ENCODE measurements at regions not wholly inside any gene's neighbourhood (a gene's known extent, or its start where the extent isn't known, plus 50 kb on each side); places are given as distances from the start of the nearest gene placed in this dataset.

DNA sequence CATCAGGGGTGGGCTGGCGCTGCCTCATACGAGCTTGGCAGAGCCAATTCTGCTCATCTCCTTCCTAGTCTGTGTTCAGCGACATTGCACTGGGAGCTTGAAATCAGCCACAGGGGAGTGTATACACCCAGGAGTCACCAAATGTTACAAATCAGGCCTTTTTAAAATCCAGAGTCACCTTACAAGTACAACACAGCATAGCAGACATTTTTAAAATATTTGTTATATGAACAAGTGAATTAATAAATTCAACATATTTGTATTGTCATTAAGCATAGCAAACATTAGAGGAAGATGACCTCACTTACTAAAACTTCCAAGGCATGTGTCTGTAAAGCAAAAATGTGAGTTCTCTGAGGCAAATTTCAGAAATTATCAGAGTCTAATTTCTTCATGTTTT, 210.0 kb downstream of the HLX start:
- ATAC-seq = peak; percentile 92
- no peak for TF ChIP-seq OSR1 (CRISPR knock-in tag; IDR thresholded peaks at IDR 0.05)
- TF ChIP-seq ESRRG (CRISPR knock-in tag; IDR thresholded peaks at IDR 0.05) = no peak
- 0 out of 2 replicates have a peak, but pooled peaks have one; percentile 5 for TF ChIP-seq TOX (CRISPR knock-in tag; IDR thresholded peaks at IDR 0.05; ENCODE audit: borderline replicate concordance)
- TF ChIP-seq, protein P1, sequence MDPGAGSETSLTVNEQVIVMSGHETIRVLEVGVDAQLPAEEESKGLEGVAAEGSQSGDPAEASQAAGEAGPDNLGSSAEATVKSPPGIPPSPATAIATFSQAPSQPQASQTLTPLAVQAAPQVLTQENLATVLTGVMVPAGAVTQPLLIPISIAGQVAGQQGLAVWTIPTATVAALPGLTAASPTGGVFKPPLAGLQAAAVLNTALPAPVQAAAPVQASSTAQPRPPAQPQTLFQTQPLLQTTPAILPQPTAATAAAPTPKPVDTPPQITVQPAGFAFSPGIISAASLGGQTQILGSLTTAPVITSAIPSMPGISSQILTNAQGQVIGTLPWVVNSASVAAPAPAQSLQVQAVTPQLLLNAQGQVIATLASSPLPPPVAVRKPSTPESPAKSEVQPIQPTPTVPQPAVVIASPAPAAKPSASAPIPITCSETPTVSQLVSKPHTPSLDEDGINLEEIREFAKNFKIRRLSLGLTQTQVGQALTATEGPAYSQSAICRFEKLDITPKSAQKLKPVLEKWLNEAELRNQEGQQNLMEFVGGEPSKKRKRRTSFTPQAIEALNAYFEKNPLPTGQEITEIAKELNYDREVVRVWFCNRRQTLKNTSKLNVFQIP (CRISPR knock-in tag; IDR thresholded peaks at IDR 0.05; ENCODE audit: borderline replicate concordance, low read depth) = no peak
- no peak for TF ChIP-seq ZNF565 (CRISPR knock-in tag; conservative IDR thresholded peaks at IDR 0.05; ENCODE audit: low read depth)
- TF ChIP-seq ZC3H10 (CRISPR knock-in tag; IDR thresholded peaks at IDR 0.05) = no peak

DNA sequence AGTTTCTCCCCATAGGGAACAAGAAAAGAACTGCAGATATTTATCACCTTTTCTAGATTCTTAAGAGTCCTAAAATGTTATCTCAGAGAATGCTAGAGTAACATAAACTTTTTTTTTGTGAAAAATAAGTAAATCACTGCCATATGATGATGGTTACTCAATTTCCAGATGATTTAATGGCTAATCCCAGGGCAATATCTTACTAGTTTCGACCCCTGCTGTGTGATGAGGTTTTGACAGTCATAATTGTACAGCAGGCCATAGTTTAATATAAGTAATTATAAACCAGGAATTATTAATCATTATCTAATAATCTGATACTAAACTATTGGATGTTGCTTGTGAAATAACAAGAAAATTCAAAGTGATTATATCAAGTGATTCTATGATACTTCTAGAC, 210.6 kb downstream of the HLX start:
- ATAC-seq = no peak
- TF ChIP-seq ZC3H10 (CRISPR knock-in tag; IDR thresholded peaks at IDR 0.05) (no peak), GLIS3 (CRISPR knock-in tag; IDR thresholded peaks at IDR 0.05) (no peak), ESRRG (CRISPR knock-in tag; IDR thresholded peaks at IDR 0.05) (no peak), BACH2 (CRISPR knock-in tag; IDR thresholded peaks at IDR 0.05; ENCODE audit: borderline replicate concordance) (no peak), SNAI2 (CRISPR knock-in tag; IDR thresholded peaks at IDR 0.05) (no peak), ZFP30 (CRISPR knock-in tag; IDR thresholded peaks at IDR 0.05) (no peak)

DNA sequence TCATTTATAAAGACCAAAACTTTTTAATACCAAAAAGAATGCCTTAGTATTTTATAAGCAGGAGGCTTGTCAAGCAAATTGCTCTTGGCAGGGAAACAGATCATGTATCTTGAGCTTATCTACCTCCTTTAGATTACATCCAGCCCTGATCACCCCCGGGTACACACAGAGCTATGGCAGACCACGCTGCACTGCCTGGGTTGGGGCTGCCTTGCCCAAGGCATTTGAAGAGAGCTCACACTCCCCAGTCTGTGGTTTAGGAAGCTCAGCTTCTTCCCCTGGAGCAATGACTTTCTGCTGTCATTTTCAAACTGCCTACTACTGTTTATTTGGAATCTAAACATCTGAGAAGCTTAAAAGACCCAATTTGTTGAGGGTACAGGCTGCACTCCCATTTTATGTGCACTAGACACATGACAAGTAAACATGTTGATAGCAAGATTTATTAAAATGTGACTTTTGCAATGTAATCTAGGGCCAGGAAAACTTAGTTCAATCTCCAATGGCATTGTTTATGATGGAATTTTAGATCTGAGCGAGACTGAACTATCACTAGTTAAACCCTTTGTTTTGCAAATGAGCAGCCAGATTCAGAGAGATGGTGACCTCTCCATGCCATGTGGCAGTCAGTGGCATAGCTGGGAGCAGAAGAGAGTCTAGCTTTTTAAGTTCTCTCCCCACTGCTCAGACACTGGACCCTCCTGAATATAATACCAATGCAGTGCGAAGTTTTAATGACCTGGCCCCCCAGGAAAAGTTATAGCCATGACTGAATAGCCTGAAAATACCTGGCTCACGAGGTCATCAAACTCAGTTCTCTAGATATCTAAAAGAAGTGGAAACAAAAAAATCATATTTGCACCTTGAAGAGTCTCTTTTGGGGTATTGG, 214.9 kb downstream of the HLX start:
- peak; percentile 67 for ATAC-seq
- TF ChIP-seq, protein P2, sequence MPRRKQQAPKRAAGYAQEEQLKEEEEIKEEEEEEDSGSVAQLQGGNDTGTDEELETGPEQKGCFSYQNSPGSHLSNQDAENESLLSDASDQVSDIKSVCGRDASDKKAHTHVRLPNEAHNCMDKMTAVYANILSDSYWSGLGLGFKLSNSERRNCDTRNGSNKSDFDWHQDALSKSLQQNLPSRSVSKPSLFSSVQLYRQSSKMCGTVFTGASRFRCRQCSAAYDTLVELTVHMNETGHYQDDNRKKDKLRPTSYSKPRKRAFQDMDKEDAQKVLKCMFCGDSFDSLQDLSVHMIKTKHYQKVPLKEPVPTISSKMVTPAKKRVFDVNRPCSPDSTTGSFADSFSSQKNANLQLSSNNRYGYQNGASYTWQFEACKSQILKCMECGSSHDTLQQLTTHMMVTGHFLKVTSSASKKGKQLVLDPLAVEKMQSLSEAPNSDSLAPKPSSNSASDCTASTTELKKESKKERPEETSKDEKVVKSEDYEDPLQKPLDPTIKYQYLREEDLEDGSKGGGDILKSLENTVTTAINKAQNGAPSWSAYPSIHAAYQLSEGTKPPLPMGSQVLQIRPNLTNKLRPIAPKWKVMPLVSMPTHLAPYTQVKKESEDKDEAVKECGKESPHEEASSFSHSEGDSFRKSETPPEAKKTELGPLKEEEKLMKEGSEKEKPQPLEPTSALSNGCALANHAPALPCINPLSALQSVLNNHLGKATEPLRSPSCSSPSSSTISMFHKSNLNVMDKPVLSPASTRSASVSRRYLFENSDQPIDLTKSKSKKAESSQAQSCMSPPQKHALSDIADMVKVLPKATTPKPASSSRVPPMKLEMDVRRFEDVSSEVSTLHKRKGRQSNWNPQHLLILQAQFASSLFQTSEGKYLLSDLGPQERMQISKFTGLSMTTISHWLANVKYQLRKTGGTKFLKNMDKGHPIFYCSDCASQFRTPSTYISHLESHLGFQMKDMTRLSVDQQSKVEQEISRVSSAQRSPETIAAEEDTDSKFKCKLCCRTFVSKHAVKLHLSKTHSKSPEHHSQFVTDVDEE (CRISPR knock-in tag; IDR thresholded peaks at IDR 0.05) = no peak
- TF ChIP-seq ZC3H10 (CRISPR knock-in tag; IDR thresholded peaks at IDR 0.05) (no peak), ZNF70 (CRISPR knock-in tag; IDR thresholded peaks at IDR 0.05) (no peak), ZFP30 (CRISPR knock-in tag; IDR thresholded peaks at IDR 0.05) (no peak), ISL1 (CRISPR knock-in tag; IDR thresholded peaks at IDR 0.05) (no peak), ZNF8 (CRISPR knock-in tag; IDR thresholded peaks at IDR 0.05) (no peak), TOX (CRISPR knock-in tag; IDR thresholded peaks at IDR 0.05; ENCODE audit: borderline replicate concordance) (no peak), ZNF565 (CRISPR knock-in tag; conservative IDR thresholded peaks at IDR 0.05; ENCODE audit: low read depth) (no peak), ARNTL (CRISPR knock-in tag; IDR thresholded peaks at IDR 0.05; ENCODE audit: borderline replicate concordance, low read depth) (no peak)
- TF ChIP-seq, protein P3, sequence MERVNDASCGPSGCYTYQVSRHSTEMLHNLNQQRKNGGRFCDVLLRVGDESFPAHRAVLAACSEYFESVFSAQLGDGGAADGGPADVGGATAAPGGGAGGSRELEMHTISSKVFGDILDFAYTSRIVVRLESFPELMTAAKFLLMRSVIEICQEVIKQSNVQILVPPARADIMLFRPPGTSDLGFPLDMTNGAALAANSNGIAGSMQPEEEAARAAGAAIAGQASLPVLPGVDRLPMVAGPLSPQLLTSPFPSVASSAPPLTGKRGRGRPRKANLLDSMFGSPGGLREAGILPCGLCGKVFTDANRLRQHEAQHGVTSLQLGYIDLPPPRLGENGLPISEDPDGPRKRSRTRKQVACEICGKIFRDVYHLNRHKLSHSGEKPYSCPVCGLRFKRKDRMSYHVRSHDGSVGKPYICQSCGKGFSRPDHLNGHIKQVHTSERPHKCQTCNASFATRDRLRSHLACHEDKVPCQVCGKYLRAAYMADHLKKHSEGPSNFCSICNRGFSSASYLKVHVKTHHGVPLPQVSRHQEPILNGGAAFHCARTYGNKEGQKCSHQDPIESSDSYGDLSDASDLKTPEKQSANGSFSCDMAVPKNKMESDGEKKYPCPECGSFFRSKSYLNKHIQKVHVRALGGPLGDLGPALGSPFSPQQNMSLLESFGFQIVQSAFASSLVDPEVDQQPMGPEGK (CRISPR knock-in tag; IDR thresholded peaks at IDR 0.05; ENCODE audit: borderline replicate concordance) = no peak

DNA sequence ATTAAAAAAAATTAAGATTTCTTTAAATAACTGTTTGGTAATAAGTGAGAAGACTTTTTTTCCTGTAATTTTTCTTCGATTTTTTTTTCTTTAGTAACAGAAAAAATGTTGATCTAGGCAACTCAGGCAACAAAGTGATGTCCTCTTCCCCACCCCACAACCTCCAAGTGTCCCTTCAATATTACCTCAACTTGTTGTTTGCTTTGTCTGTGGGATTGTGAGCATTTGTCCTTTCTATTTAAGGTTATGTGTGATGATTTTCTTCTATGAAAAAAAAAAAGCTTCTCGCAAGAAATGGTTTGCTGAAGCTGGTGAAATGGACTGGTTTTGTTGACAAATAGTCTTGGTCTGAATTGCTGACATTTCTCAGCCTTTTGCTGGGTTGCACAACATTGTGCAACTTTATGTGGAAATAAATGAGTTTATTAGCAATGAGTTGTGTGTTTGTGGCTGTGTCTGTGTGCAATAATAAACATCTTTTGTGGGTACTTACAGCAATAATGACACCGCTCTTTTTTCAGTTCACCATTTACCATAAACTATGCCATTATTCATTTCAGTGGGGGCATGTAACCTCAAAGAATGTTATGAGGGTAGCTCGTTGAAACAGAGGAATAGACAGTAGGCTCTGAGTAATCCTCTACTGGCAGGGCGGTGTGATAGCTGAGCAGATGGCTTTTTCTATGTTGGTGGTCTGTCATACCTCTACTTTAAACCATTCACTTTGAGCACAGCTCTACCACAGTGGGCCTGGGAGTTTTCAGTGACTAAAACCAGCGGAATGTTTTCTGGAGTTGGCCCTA, 218.4 kb downstream of the HLX start:
- ATAC-seq = peak; percentile 5; the same call in 2 of the 3 replicates
- TF ChIP-seq TOX (CRISPR knock-in tag; IDR thresholded peaks at IDR 0.05; ENCODE audit: borderline replicate concordance) (no peak), ZNF70 (CRISPR knock-in tag; IDR thresholded peaks at IDR 0.05) (no peak), GLIS3 (CRISPR knock-in tag; IDR thresholded peaks at IDR 0.05) (no peak), ZC3H10 (CRISPR knock-in tag; IDR thresholded peaks at IDR 0.05) (no peak), ZNF565 (CRISPR knock-in tag; conservative IDR thresholded peaks at IDR 0.05; ENCODE audit: low read depth) (no peak), ARNTL (CRISPR knock-in tag; IDR thresholded peaks at IDR 0.05; ENCODE audit: borderline replicate concordance, low read depth) (no peak)
- TF ChIP-seq, protein P1 (CRISPR knock-in tag; IDR thresholded peaks at IDR 0.05; ENCODE audit: borderline replicate concordance, low read depth) = no peak
- TF ChIP-seq, protein P2 (CRISPR knock-in tag; IDR thresholded peaks at IDR 0.05) = no peak
- TF ChIP-seq, protein P3 (CRISPR knock-in tag; IDR thresholded peaks at IDR 0.05; ENCODE audit: borderline replicate concordance) = no peak
